Coronary artery (tissue), 2 donors: ENCODE measurements at regions not wholly inside any gene's neighbourhood (a gene's known extent, or its start where the extent isn't known, plus 50 kb on each side); places are given as distances from the start of the nearest gene placed in this dataset.
"Not testable (repeated sequence)": the region's sequence is repeated elsewhere in the genome, so short reads cannot be mapped to it uniquely, and the experiment has no call there.

Source experiments
- DNase-seq: peaks from one replicate; pipeline ENCODE4 v3.0.0-alpha.2; 2017; ENCODE audit warnings: low spot score
- H3K27ac ChIP-seq, 2 donors: fragments of 200-600 bp; sonication (generic); one replicate each; pipeline ENCODE4 v1.5.1; 2016 to 2019
- H3K4me3 ChIP-seq: fragments of 200-600 bp; sonication (generic); 2 replicates; pipeline ENCODE4 v1.5.1; 2016; ENCODE audit warnings: mild to moderate bottlenecking, moderate library complexity
- TF ChIP-seq, protein P1 (sequence below): fragments of 200-600 bp; sonication (generic); IDR thresholded peaks from one replicate; pipeline ENCODE4 v1.5.1; 2019; ENCODE audit warnings: antibody characterized with exemption

DNA sequence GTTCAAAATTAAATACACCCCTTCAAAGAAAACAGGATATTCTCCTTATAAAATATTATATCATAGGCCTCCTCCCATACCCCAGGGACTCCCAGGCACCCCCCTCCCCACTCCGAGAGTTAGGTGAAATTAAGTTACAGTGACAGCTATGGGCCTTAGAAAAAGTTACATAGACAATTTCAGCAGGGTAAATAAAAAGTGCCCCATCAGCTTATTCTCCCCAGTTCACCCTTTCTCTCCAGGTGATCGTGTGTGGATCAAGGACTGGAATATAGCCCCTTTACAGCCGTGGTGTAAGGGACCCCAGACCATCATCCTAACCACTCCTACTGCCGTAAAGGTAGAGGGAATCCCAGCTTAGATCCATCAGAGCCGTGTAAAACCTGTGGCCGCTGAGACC is 147.6 kb upstream of the FGF16 start:
- TF ChIP-seq, protein P1, sequence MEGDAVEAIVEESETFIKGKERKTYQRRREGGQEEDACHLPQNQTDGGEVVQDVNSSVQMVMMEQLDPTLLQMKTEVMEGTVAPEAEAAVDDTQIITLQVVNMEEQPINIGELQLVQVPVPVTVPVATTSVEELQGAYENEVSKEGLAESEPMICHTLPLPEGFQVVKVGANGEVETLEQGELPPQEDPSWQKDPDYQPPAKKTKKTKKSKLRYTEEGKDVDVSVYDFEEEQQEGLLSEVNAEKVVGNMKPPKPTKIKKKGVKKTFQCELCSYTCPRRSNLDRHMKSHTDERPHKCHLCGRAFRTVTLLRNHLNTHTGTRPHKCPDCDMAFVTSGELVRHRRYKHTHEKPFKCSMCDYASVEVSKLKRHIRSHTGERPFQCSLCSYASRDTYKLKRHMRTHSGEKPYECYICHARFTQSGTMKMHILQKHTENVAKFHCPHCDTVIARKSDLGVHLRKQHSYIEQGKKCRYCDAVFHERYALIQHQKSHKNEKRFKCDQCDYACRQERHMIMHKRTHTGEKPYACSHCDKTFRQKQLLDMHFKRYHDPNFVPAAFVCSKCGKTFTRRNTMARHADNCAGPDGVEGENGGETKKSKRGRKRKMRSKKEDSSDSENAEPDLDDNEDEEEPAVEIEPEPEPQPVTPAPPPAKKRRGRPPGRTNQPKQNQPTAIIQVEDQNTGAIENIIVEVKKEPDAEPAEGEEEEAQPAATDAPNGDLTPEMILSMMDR = no peak
- H3K27ac ChIP-seq = no peak overlapping the region
- no peak for DNase-seq

DNA sequence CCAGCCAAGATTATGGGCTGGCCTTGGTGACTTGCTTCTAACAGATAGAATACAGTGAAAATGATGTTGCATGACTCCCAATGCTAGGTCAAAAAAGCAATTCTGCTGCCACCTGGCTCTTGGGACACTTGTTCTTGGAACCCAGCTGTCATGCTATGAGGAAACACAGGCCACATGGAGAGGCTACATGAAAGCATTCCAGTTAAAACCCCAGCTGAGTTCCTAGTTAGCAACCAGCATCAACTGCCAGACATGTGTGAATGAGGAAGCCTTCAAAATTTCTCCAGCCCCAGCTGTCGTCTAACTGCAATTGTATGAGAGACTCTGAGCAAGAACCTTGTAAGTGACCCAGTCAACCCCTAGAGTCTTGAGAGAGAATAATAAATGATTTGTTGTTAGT is 105.2 kb upstream of the FGF16 start:
- H3K27ac ChIP-seq = no peak overlapping the region
- TF ChIP-seq, protein P1 = no peak
- DNase-seq = no peak
- H3K4me3 ChIP-seq = no peak overlapping the region

More for the DNA sequence above, 147.6 kb upstream of the FGF16 start:
- no peak overlapping the region for H3K4me3 ChIP-seq

DNA sequence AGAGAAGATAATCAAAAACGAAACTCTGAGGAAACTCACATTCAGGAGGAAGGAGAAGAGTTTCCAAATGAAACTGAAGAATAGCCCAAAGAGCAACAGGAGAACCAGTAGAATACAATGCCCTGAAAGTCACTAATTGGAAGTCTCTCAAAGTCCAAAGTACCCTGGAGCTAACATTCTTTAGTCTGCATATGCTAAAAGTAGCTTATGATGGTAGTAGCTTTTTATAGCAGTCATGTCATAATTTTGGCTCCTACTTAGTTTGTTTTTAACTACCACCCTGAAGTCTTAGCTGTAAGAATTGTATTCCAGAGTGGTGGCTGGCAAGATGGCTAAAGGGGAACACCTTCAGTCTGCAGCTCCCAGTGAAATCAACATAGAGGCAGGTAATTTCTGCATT is 100.3 kb upstream of the FGF16 start:
- Histone ChIP-seq H3K27ac (peak overlapping the region; percentile 21 to 64), H3K4me3 (peak overlapping the region; percentile 21)
- TF ChIP-seq, protein P1 = no peak
- no peak for DNase-seq

DNA sequence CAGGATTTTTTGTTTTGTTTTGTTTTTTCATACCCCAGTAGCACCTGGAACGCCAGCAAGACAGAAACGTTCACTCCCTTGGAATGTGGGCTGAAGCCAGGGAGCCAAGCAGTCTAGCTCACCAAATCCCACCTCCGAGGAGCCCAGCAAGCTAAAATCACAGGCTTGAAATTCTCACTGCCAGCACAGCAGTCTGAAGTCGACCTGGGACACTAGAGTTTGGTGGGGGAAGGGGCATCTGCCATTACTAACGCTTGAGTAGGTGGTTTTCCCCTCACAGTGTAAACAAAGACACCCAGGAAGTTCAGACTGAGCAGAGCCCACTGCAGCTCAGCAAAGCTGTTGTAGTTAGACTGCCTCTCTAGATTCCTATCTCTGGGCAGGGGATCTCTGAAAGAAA is 99.6 kb upstream of the FGF16 start:
- Histone ChIP-seq H3K4me3 (no peak overlapping the region), H3K27ac (peak overlapping the region; percentile 21 to 64)
- TF ChIP-seq, protein P1 = no peak
- DNase-seq = no peak

DNA sequence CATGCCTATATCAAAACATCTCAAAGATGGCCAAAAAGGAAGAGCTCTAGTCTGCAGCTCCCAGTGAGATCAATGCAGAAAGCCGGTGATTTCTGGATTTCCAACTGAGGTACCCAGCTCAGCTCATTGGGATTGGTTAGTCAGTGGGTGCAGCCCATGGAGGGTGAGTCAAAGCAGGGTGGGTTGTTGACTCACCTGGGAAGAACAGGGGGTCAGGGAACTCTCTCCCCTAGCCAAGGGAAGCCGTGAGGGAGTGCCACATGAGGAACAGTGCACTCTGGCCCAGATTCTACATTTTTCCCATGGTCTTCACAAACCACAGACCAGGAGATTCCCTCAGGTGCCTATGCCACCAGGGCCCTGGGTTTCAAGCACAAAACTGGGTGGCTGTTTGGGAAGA is 57.3 kb upstream of the FGF16 start:
- Histone ChIP-seq H3K27ac (no peak overlapping the region), H3K4me3 (no peak overlapping the region)
- TF ChIP-seq, protein P1 = no peak
- DNase-seq = no peak

DNA sequence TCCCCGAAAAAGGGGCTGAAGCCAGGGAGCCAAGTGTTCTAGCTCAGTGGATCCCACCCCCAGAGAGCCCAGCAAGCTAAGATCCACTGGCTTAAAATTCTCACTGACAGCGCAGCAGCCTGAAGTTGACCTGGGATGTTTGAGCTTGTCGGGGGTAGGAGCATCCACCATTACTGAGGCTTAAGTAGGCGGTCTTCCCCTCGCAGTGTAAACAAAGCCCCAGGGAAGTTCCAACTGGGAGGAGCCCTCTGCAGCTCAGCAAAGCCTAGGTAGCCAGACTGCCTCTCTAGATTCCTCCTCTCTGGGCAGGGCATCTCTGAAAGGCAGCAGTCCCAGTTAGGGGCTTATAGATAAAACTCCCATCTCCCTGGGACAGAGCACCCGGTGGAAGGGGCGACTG is 56.8 kb upstream of the FGF16 start:
- not testable (repeated sequence) for H3K27ac ChIP-seq, DNase-seq, H3K4me3 ChIP-seq

DNA sequence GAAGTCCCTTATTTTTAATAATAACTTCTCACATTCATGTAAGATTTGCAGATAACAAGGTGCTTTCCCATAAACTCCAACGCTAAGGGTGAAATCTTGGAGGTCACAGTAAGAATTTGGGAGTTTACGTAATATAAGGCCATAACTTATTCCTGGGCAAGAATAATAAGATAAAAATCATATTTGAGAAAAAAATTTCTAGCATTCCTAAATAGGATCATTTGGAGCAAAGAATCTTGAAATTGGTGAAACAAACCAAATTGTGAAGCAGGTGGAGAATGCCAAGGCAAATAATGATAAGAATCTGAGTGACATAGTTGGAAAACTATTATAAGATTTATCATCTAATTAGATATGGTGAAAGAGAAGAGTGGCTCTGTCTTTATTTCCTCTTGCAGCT is 50.4 kb upstream of the FGF16 start:
- Histone ChIP-seq H3K27ac (no peak overlapping the region), H3K4me3 (no peak overlapping the region)
- DNase-seq = no peak
- TF ChIP-seq, protein P1 = no peak
